Left kidney (tissue), 1 donor: ENCODE measurements at regions not wholly inside any gene's neighbourhood (a gene's known extent, or its start where the extent isn't known, plus 50 kb on each side); places are given as distances from the start of the nearest gene placed in this dataset.
A peak's percentile ranks its signal among the peaks of the same experiment; 100 is the strongest.

ENCODE experiments used
- DNase-seq: peaks from one replicate; pipeline ENCODE4 v3.0.0-alpha.2; 2013

DNA sequence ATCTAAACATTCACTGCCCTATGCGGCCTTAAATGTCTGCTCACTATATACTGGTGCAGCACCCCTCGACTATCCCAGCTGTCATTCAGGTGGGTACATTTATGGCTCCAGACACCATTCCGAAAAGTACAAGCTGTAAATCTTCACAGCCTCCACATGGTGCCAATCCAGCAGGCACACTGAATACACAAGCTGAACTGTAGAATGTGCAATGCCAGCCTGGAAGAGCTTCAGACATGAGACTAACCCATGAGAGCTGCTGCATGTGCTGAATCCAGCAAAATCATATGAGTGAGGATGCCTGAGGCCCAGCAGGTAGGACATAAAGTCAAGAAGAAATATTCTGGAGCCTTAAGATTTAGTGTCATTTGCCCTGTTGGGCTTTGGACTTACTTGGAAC is 483.8 kb upstream of the GRIA1 start:
- no peak for DNase-seq

DNA sequence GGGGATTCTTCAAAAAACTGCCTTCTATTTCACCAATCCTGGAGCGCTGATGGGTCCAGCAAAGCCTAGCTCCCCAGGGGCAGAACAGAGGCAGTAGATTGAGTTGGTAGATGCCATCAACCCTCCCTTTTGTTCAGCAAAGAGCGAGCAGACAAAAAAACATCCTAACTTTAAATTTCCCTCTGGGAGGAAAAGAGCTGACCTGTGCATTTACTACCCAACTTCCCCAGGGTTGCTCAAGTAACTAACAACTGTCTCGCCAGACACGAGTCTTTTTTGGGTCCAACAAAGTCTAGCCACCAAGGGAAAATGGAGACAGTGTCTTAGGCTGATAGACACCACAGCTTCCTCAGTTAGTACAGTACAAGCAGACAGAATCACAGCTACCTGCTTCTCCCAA is 476.3 kb upstream of the GRIA1 start:
- no peak for DNase-seq

DNA sequence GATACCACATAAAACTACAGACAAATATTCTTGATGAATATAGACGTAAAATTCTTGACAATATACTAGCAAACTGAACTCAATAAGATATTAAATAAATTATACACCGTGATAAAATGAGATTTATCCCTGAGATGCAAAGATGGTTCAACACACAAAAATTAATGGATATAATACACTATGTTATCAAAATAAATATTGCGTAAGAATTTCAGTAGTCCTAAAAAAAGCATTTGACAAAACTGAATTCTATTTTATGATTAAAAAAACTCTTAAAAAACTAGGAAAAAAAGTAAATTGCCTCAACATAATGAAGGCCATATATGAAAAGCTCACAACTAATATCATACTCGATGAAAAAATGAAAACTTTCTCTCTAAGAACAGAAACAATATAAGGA is 472.3 kb upstream of the GRIA1 start:
- no peak for DNase-seq

DNA sequence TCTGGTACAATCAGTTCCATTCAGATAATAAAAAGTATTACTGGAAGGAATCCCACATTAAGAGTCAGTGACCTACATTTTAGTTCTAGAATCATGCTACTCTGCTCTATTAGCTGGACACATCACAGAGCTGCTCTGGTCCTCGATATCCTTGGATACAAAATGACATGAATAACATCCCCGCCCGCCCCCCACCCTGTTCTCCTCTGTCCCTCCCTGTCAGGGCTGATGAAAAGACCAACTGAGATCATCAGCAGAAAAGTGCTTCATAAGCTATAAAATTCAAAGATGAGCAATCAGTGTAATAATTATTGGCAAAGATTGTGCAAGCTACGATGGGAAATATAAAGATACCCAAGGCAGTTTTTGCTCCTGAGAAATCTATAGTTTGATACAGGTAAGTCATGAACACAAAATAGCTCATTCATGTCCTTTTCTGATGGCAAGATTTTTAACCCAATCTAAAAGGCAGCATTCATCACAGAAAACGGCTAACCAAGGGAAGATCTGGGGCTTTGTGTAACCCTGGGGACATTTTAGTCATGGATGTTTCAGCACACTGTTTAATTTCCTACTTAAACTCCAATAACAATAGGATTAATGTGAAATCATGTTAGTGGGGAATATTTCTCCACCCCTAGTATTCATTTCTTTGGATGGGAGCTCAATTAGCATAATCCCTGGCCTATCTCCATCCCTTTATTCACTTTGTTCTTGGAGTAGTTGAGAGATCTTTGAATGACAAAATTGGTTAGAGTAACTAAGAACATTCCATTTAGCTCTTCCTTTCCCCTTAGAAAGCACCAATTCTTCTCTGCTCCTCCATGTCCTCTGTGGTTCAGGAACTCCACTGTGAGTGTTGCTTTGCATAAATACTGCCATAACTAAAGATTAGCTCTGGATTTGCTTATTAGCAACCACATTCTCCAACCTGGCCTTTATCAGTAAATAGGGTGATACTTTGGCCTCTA is 459.4 kb upstream of the GRIA1 start:
- DNase-seq: no peak

DNA sequence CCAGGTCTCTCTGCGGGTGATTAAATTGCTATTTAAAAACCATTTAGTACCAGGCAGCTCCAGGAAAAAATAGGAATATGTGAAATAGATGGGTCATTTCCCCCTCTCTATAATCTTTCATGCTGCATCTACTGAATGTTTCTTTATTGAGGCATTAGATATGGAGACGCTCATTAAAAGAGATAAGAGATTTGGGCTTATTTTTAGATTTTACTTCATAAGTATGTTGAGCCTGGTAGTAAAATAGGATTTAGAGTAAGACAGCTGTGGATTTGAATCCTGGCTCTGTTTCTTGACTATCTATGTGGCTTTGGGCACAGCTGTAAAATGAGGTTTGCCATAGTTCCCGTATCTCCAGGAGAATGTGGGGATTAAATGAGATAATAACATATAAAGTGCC is 451.0 kb upstream of the GRIA1 start:
- DNase-seq: no peak

DNA sequence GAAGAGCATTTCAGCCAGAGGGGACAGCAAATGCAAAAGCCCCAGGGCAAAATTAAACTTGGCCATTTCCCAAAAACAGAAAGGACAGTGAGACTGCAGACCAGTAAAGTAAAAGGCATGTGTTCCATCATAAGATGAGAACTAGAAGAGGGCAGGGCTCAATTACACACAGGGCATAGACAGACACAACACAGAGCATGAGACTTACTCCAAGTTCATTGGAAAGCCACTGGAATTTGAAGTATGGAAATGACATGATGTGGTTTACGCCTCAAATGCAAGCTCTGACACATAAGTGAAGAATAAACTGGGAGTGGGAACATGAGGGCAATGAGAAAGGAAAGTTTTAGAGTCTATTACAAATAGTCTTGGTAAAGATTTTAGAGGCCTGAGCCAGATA is 446.6 kb upstream of the GRIA1 start:
- no peak for DNase-seq

DNA sequence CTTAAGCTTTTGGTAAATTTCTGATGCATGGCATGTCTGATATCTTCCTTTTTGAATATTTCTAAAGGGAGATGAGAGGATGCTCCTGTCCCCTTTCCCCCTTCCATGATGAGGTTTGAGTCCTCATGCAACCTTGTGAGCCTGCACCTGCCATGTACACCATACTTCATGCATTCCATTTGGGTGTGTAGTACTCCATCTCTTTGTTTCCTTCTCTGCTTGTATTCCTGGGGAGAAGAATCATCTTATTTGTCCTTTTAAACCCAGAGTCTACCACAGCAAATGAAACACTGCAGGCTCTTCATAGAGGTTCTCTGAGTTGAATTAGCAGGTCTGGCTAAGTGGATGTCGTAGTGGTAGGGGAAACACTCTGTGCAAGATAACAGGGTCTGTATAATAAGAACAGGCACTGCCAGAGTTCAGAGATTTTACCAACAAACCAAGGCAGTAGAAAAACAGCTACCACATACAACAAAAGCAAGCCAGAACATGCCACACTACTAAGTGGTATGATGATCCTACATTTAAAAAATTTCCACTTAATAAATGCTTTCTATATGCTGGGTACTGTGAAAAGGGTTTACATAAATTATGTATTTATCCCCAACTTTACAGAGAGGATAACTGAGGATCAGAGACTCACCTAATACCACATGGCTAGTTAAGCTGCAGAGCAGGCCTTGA is 439.8 kb upstream of the GRIA1 start:
- DNase-seq: no peak

DNA sequence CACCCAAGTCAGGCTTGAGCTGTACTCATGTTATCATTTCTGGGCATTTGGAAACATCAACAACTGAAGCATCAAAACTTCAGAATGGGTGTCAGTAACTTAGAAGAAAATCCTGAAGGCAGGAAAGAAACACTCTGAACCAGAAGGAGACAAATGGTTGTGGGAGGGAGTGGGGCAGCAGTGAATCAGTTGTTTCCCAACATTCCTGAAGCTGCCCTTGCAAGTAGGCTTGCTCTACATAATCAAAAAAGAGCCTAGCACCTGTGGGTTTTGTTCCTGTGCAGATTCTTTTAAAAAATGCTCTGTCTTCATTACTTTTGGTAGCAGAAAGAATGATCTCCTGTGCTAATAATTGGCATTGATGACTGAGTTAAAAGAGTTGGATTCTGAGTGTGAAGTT is 424.2 kb upstream of the GRIA1 start:
- DNase-seq: no peak

DNA sequence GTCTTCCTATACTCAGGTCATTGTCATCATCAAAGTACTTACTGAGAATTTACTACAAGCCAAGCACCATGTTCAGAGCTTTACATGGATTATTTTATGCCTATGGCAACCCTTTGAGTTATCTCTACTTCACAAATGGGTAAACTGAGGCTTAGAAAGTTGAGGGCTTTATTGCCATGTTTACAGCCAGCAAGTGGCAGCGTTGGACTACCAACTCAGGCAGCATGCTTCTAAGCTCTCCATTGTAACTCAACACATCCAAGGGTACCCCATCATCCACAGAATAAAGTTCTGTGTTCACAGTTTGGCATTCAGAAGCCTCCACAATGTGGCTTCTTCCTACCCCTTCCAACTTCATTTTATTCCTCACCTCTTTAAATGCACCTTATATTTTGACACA is 422.6 kb upstream of the GRIA1 start:
- DNase-seq: no peak

DNA sequence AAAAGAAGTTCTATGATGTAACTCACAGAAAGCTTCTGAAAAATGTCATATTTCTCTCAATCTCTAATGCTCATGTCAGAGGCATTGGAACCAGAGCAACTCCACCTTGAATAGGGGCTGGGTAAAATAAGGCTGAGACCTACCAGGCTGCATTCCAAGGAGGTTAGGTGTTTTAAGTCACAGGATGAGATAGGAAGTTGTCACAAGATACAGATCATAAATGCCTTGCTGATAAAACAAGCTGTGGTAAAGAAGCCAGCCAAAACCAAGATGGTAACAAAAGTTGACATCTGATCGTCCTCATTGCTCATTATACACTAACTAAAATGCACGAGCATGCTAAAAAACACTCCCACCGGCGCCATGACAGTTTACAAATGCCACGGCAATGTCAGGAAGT is 411.1 kb upstream of the GRIA1 start:
- no peak for DNase-seq

DNA sequence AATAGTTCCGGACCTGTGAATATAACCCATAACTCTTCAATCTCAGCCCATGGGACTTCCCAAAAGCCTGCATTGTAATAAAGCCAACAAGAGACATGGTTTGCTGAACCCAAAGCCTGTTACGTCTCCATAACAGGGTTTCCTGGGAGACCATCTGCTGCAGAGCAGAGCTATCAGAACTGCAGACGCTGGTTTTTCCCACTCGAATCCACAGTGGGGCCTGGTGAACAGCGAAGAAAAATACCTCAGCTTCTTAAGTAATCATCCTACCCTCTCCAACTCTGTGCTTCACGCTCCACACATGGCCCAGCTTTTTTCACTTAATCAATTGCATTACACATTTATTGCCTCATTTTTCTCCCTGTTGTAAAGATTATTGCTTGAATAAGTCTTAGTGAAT is 409.5 kb upstream of the GRIA1 start:
- DNase-seq: no peak

DNA sequence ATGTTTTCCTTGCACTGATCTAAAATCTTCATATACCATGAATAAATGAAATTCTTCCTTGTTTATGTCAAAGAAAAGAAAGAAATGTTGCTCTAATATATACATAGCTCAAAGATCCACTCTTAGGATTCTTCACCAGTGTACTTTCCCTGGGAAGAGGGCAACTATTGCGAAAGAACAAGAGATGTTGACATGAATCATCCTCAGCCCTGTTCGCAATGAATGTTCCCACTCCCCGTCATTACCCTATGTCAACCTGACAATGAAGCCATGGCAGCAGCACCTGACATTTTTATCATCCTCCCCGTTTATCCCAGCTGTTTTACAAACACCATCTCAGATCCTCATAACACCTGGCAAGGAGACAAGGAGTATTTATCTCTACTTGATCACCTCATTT is 409.1 kb upstream of the GRIA1 start:
- DNase-seq: no peak

DNA sequence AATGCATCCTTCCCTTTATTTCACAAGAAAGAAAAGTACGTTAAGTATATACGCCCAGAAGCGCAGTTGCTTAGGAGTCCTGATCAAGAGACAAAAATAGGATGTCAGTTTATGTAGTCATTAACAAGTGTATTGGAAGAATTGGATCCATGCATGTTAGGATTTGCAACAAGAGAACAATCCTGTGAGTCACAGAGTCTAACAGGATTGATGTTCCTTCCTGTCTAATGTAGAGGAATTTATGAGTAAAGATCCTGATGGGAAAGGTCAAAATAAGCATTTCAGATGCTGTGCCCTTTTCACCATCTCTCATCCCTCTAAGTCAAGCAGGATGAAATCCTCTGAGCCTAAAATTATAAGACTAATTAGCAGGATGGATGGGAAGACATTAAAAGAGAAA is 406.0 kb upstream of the GRIA1 start:
- no peak for DNase-seq

DNA sequence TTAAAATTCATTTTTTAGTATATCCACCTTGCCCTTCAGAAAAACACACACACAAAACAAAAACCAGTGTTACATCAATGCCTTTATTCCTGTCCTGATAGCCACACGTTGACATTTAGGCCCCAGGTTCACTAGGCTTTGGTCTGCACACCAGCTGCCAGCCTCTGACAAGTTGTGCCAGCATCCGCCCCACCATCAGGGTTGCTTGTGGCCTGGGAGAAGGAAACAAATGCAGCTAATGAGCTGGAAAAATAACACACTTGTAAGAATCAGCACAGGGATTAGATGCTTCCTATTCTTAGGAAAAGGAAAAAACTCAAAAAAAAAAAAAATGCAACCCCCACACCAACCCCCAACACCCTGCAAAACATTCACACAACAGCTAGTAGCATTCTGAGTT is 404.0 kb upstream of the GRIA1 start:
- DNase-seq: no peak

DNA sequence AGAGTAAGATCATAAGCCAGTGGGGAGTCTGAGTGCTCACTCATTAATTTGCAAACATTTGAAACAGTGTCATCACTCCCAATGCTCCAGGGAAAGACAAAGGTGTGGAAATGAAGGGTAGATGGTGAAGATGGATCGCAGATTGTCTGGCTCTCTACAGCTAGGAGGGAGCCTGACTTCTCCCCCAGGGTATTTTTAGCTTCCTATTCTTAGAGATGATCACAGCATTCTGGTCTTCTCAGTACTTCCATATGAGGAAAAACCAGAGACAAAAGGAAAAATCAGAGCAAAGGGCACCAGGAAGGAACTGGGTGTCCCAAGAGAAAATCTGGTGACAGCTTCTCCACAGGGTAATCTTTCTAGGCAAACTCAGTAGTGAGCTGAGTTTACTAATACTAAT is 401.9 kb upstream of the GRIA1 start:
- no peak for DNase-seq

DNA sequence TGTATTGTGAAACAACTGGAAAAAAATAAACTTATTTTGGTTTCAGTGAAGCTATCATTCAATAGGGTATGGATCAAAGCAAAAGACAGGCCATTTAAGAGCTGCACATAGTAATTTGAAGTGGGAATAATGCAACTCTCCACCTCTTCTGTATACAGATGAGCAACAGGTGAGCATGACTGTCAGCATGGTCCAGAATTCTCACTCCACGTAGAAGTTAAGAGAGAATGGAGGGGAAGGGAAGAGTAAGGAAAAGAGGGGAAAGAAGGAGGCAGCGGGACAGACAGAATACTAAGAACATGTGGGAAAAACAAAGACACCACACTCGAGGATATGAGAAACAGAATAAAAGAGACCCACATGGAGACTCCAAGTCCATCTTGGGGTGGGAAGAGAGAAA is 396.1 kb upstream of the GRIA1 start:
- DNase-seq: no peak

DNA sequence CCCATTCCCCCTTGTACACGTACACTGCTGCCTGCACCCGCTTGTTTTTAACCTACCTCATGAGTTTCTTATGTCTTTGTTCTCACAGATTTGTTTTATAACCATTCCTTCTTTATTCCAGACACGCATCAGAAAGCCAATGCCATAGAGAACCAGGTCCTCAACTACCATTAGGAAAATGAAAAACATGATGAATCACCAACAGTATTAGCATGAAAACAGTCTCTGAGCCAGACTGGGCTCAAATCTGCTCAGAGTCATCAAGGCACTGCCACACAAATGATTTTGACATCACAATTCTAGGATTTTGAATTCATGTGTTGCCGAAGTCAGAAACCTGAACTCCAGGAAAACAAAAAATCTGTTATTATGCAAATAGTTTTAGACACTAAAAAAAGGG is 394.1 kb upstream of the GRIA1 start:
- no peak for DNase-seq

DNA sequence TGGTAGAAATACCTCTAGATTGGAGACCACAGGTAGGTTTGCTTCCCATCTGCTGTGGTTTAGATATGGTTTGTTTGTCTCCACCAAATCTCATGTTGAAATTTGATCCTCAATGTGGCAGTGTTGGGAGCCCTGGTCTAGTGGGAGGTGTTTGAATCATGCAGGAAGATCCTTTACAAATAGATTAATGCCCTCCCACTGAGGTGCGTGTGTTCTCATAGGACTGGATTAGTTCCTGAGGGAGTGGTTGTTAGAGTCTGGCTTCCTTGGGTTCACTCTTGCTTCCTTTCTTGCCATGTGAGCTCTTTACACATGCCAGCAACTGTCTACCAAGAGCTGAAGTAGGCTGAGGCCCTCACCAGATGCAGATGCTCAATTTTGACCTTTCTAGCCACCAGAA is 391.1 kb upstream of the GRIA1 start:
- DNase-seq: no peak

DNA sequence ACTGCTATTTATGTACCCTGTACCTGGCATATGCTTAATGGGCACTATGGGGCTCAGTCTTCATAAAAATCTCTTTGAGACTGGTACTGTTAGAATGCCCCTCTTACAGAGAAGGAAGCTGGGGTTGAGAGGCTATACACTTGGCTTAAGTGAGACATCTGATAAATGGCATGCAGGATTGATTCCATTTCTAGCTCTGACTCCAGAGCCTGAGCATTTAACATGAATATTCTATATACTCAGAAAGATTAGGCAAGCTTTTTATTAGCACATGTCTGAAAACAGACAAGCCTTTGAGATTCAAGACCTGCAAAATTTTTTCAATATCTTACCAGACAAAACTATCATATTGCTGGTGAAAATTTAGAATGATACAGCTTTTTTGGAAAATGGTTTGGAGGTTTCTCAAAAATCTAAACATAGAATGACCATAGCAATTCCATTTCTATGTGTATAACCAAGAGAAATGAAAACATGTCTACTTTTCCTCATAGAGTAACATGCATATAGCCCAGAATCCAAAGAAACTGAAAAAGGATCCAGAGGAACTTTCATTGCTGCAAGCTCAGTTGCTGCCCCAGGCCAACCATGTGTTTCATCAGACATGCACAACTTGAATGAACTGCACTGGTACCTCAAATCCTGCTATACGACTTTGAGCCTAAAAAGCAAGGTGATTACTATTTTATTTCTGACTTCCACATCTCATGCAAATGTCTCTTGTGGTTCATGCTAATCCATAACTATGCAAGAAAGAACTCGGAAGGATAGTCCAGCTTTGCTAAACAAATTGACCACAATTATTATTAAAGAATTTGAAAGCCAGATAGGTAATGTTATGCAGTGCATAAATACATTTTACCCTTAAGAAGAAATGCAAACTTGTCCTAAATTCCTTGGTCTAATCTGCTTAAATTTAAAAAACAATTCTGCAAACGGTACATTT is 389.0 kb upstream of the GRIA1 start:
- DNase-seq: no peak

DNA sequence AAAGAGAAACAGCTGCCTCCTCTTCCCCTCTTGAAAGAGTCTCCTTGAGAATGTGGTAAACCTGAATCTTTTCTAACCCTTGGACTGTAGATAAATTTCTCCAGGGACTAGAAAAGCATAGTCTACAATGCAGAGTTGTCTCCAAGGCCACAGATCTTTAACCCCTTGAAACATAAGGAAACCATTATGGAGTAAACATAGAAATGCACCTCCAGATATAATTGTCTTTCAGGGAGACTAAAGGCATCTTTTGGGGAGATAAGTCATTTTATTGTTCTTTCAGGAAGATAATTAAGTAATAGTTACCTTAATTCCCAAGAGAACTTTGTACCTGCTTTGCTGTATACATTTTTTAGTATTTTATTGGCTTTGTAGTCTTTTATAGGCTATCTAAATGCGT is 373.6 kb upstream of the GRIA1 start:
- DNase-seq: no peak

DNA sequence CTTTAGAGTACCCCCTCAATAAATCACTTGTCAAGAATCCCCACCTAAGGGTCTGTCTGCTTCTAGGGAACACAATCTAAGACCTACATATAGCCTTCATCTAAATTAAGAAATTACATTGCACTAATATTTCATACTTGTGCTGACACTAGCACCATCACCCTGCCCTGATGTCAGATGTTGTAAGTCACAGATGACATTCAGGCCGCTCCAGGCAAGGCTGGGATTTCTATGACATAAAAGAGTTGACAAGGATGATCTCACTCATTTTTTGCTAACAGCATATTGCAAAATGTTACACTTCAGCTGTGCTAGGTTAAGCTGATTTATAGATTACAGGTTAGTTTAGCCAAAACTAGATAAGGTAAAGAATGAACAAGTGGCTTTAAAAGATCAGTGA is 372.5 kb upstream of the GRIA1 start:
- no peak for DNase-seq

DNA sequence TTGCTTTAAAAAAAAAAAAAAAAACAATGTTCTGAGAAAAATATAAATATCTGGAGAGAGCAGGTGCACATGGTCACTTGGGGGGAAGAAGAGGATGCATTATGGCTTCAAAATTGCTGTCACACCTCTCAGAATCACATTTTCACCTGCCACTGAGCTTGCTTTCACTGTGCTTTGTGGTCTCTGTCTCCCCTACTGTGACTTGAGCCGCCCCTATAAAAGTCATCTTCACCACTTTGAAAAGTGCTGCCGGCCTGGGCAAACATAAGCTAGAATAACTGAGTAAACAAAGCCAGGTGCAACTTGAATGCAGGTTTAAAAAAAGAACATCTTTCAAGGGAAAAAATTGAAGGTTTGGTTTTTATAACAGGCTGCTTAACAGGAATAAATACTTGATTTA is 368.1 kb upstream of the GRIA1 start:
- DNase-seq: peak; percentile 15

DNA sequence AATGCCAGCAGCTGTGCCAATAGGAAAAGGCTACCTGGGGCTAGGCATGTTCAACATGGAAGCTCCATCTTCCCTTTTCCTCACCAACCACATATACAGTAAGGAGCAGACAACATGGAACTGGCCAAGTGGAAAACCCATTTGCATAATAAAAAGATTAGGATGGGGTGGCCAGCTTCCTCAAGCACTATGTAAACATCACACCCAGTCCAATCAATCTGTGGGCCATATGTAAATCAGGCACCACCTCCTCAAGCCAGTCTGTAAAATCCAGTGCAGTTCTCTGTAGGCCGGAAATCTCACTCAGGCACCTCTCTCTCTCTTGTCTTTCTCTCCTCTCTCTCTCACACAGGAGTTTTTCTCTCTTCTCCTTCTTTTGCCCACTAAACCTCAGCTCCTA is 360.2 kb upstream of the GRIA1 start:
- no peak for DNase-seq
